ENCODE measurements at regions not wholly inside any gene's neighbourhood (a gene's known extent, or its start where the extent isn't known, plus 50 kb on each side); places are given as distances from the start of the nearest gene placed in this dataset.

GRCh38 chr6:164916087-164916486 is 393.3 kb downstream of the C6orf118 start:
- H3K27me3 ChIP-seq (ENCODE audit: insufficient read depth, low read length) = no peaks in the 10 kb centered on the region
- H3K79me1 ChIP-seq (ENCODE audit: insufficient read depth, low read depth, low read length, poor library complexity, severe bottlenecking) = no peaks in the 10 kb centered on the region
- H4K91ac ChIP-seq (ENCODE audit: insufficient read length, low read depth, low read length) = no peak overlapping the region
- no peak overlapping the region for H2AFZ ChIP-seq (ENCODE audit: low read length)
- no peak overlapping the region for H4K8ac ChIP-seq (replicated peaks; ENCODE audit: insufficient read length, low read depth, low read length)
- H4K5ac ChIP-seq (ENCODE audit: insufficient read length, low read depth, low read length) = no peak overlapping the region
- no CpG with 5 or more reads among the region's 3 CpGs for WGBS (ENCODE audit: extremely low coverage, insufficient read length, low lambda C conversion rate)
- no peak overlapping the region for H2BK12ac ChIP-seq (ENCODE audit: insufficient read length, low read depth, low read length)
- no peaks in the 10 kb centered on the region for H3K79me2 ChIP-seq (ENCODE audit: insufficient read depth, low read length)
- H3K14ac ChIP-seq (ENCODE audit: insufficient read depth, low read length) = no peak overlapping the region
- H2BK20ac ChIP-seq (ENCODE audit: low read depth, low read length, poor library complexity, severe bottlenecking) = no peak overlapping the region
- no peaks in the 10 kb centered on the region for H3K23me2 ChIP-seq (ENCODE audit: insufficient read length, low read depth, low read length, poor library complexity, severe bottlenecking)
- DNase-seq = no peak
- H3K4me2 ChIP-seq (ENCODE audit: insufficient read depth, insufficient read length, low read length) = no peak overlapping the region
- no peak overlapping the region for H3K9ac ChIP-seq (ENCODE audit: extremely low read depth, insufficient read length, low read length)
- H3K27ac ChIP-seq (ENCODE audit: insufficient read length, low read depth, low read length) = no peak overlapping the region
- H2BK5ac ChIP-seq (ENCODE audit: insufficient read length, low read length) = no peak overlapping the region
- Mint-ChIP-seq H3K27ac (no peak overlapping the region), H3K36me3 (ENCODE audit: insufficient read depth in 1 of 3, low read depth in 3 of 3) (peaks cover 5 to 20% (median 7%) of the 10 kb centered on the region in 3 experiments; a peak in 6 of 7 replicates), H3K4me3 (no peak overlapping the region), H3K27me3 (ENCODE audit: low read depth) (no peaks in the 10 kb centered on the region), H3K9me3 (peaks cover 18% of the 10 kb centered on the region in 2 experiments), H3K4me1 (peaks cover 17 to 20% of the 10 kb centered on the region in 2 experiments)
- no peak overlapping the region for H3T11ph ChIP-seq (ENCODE audit: low read length)
- H3K9me3 ChIP-seq (ENCODE audit: control insufficient read depth, low read depth, low read length) = no peaks in the 10 kb centered on the region
- TF ChIP-seq CTCF (conservative IDR thresholded peaks at IDR 0.05) = no peak
- no peaks in the 10 kb centered on the region for H4K20me1 ChIP-seq (ENCODE audit: control insufficient read depth, insufficient read depth, insufficient read length)
- no peak overlapping the region for H2BK15ac ChIP-seq (ENCODE audit: low read depth, low read length)
- no peak overlapping the region for H3K18ac ChIP-seq (ENCODE audit: insufficient read length, low read depth, low read length)
- no peak overlapping the region for H3K56ac ChIP-seq (ENCODE audit: insufficient read length, low read depth, low read length)
- H2BK120ac ChIP-seq (ENCODE audit: low read depth, low read length, poor library complexity, severe bottlenecking) = no peak overlapping the region
- H2AK5ac ChIP-seq (ENCODE audit: insufficient read length, low read length) = no peak overlapping the region
- no peak overlapping the region for H3K4ac ChIP-seq (ENCODE audit: low read depth, low read length)
- H3K4me1 ChIP-seq (ENCODE audit: insufficient read depth, low read length) = no peaks in the 10 kb centered on the region
- no peak overlapping the region for H3K23ac ChIP-seq (ENCODE audit: insufficient read length, low read depth, low read length)

Data from H9 (cell line).